GM19240 (cell line): ENCODE measurements at regions not wholly inside any gene's neighbourhood (a gene's known extent, or its start where the extent isn't known, plus 50 kb on each side); places are given as distances from the start of the nearest gene placed in this dataset.

Source experiments
- DNase-seq: peaks from one replicate; pipeline ENCODE4 v3.0.0; 2011; ENCODE audit warnings: low spot score; ENCODE audit not compliant: insufficient read length

DNA sequence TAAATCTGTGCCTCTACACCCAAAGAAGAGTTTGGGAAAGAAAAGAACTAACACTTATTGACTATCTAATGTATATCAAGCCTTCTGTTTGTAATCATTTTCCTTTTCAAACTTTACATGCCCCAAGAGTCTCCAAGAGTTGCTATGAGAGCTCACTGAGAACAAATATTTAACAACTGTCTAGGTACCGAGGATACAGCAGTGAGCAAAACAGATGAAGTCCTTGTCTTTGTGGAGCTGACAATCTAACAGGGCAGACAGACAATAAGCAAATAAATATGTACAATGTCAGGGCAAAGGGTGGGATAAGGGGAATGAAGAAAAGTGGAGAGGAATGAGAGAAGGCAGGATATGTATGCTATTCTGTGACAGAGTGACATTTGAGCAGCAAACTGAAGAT lies 64.8 kb upstream of the KSR1 start:
- DNase-seq: no peak

DNA sequence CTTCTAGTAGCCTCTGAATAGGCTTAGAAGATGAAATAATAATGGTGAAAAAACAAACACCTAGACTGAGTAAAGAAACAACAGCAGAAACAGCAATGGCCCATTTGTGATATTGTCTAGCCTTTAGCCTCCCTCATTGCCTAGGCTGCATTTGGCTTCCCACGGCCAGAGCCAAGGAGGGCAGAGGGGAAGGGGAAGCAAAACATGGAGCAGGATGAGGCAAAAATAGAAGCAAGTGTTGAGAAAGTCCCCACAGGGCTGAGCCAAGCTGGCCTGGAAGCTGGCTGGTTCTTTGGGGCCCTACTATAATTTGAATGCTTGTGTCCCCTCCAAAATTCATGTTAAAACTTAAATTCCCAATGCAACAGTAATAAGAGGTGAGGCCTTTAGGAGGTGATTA lies 60.2 kb upstream of the KSR1 start:
- no peak for DNase-seq

DNA sequence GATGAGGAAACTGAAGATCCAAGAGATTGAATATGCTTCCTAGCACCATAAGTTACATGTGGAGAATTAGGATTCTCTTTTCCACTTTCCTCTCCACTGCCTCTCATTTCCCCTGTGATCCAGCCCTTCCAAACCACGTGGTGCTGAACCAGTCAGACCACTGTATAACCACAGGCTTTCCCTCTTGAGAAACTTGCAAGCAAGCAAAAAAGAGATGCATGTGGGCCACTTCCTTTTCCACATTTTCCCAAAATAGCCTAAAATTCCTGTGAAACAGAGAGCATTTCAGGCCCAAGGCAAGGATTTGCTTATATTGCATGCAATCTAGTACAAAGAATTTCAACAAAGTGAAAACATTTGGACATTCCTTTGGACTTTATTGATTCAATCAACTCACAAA lies 59.3 kb upstream of the KSR1 start:
- DNase-seq: no peak

DNA sequence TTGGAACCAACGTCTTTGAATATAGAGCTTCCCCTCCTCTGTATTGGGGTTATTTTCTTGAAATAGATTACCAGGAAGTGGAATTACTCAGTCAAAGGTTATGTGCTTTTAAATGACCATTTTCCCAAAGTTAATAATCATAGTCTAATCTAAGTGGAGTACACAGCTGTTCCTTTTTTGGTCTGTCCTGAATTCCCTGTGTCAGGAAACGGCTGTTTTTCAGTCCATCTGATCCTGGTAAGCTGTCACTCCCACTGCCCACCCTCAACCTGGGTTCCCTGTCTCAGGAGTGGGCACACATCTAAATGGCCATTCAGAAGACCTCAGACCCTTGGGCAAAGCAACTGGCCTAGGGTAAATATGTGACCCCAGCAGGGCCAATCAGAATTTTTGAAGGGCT lies 57.6 kb upstream of the KSR1 start:
- DNase-seq: no peak

DNA sequence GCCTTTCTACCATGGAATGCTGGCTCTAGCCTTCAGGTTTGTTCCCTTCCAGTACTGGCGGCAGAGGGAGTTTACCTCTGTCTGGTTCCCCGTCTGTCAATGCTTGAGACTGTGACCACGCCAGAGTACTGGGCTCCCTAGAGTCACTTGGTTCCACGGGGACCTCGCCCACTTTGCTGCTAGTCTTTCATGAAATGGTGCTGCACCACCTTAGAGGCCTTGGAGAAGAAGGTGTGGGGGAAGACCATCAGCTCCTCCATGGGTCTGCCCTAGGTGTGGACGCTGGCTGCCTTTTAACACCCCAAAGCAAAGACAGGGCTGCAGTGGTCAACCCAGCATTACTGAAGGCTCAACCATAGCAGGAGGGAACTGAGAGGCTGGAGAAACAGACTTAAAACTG lies 55.3 kb upstream of the KSR1 start:
- DNase-seq: no peak

DNA sequence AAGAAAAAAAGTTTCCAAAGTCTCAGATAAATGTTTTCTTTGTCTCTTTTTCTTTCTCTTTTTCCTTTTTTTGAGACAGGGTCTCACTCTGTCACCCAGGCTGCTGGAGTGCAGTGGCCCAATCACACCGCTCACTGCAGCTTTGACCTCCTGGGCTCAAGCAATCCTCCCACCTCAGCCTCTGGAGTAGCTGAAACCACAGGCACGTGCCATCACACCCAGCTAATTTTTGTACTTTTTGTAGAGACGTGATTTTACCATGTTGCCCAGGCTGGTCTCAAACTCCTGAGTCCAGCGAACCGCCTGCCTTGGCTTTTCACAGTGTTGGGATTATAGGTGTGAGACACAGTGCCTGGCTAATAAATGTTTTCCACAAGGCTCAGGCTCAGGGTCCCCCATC lies 53.3 kb upstream of the KSR1 start:
- DNase-seq: no peak

DNA sequence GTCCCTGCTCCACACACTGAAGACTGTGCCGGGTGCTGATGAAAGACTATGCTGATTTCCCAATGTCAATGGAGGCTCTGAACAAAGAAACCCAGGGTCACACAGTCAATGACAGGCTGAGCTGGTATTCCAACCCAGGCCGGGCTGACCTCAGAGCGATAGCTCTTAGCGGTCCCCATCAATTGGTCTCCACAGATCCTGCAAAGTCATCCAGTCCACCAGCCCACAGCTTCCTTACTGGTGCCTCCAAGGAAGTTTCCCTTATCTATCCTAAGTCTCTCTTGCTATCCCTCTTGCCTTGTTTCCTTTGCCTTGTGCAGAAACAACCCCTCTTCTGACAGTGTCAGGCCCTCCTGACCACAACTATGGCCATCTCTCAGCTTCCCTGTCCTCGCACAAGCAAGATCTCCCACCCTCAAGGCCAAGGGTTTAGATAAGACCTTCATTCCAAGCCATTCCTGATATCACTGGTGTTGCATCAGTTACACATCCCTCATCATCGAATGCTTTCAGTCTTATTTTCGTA lies 52.7 kb upstream of the KSR1 start:
- DNase-seq: no peak

DNA sequence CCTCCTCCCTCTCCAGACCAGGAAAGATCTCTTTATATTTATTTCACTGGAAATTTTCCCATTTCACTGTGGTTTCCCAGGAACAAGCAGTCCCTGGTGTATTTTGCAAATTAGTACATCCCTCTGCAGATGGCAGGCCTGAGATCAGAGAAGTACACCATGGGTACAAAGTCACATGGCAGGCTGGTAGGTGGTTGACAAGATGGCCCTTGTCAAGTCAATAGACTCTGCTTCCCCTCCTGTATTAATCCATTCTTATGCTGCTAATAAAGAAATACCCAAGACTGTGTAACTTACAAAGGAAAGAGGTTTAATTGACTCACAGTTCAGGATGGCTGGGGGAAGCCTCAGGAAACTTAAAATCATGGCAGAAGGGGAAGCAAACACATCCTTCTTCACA lies 51.6 kb upstream of the KSR1 start:
- no peak for DNase-seq
